GM12872 (cell line): ENCODE measurements at regions not wholly inside any gene's neighbourhood (a gene's known extent, or its start where the extent isn't known, plus 50 kb on each side); places are given as distances from the start of the nearest gene placed in this dataset.

Source experiments
- TF ChIP-seq, protein P1 (sequence below): IDR thresholded peaks from 3 replicates; pipeline ENCODE4 v1.5.1; 2011; ENCODE audit warnings: low read depth, mild to moderate bottlenecking, low read length, moderate library complexity; ENCODE audit not compliant: insufficient read depth

DNA sequence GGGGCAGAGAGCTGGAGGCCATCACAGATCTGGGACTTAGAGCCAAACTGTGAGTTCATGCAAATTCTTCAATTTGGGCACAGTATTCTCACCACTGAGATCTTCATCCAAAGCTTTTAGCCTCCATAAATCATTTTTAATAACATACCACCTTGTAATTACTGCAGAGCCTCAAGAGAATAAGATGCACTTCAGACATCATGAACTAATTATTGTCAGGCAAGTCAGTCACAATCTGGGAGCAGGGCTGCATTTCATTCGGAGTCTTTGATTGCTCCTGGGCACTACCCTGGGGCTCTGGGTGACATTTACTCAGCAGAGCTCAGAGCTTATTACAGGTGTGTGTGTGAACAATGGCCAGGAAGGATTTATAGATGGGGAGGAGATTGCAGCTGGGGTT, 623.7 kb downstream of the PTPRU start:
- TF ChIP-seq, protein P1, sequence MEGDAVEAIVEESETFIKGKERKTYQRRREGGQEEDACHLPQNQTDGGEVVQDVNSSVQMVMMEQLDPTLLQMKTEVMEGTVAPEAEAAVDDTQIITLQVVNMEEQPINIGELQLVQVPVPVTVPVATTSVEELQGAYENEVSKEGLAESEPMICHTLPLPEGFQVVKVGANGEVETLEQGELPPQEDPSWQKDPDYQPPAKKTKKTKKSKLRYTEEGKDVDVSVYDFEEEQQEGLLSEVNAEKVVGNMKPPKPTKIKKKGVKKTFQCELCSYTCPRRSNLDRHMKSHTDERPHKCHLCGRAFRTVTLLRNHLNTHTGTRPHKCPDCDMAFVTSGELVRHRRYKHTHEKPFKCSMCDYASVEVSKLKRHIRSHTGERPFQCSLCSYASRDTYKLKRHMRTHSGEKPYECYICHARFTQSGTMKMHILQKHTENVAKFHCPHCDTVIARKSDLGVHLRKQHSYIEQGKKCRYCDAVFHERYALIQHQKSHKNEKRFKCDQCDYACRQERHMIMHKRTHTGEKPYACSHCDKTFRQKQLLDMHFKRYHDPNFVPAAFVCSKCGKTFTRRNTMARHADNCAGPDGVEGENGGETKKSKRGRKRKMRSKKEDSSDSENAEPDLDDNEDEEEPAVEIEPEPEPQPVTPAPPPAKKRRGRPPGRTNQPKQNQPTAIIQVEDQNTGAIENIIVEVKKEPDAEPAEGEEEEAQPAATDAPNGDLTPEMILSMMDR, result no peak

DNA sequence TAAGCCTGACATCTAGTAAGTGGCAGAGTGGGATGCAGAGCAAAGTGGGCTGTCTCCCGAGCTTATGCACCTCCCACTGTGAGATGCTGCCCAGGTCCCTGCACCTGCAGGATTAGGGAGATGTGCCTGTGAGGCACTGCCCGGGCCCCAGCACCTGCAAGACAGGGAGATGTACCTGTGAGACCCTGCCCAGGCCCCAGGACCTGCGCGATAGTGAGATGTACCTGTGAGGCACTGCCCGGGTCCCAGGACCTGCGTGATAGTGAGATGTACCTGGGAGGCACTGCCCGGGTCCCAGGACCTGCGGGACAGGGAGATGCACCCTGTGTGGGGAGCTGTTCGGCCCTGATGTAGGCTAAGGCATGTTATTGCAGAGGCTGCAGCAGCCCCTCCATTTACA, 622.8 kb downstream of the PTPRU start:
- TF ChIP-seq, protein P1, result no peak

DNA sequence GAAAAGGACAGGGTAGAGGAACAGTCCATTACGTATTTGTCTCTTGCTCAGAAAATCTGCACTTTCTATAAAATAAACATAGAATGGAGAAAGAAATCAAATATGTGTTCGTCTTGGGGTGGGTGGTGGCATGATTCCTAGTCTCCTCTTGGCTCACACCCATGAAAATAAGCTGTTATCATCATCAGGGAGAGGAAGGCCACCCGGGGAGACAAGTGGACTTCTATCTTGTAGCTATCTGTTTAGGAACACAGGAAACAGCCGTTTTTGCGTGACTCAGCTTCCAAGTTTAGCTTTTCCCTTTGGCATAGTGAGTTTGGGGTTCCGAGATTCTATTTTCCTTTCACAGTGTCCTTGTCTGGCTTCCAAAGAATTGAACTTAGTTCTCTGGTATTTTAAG, 622.3 kb downstream of the PTPRU start:
- TF ChIP-seq, protein P1, result no peak

DNA sequence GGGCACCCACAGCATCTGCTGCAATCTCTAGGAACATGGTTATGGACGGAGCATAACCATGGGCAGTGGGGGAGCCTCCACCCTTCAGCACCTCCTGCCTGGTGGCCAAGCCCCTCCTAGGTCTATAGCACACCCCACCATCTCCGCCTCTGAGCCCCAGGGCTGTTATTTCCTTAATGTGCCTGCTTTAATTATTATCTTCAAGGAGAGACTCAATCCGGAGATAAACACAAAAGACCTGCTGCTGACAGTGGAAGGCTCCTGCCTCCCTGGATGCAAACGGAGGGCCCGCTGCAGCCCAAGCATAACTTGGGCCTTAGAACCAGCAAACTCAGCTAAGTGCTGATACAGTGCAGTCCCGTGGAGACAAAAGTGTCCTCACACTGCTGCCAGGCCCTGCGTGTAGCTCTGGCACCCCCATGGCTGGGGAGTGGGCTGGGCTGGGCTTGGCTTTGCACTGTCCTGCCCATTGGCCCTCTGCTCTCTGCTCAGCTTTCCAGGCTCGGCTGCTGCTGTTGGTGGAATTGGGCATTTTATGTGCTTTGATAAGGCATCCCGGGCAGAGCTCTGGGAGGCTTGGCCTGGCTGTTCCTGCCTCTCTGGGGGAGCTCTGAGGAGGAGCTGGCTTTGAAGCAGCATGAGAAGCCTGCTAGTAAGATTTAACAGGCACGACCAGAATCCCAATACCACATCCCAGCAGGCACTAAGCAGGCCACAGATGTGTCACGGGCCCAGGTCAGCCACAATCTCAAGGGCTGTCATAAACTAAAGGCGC, 620.2 kb downstream of the PTPRU start:
- TF ChIP-seq, protein P1, result no peak

DNA sequence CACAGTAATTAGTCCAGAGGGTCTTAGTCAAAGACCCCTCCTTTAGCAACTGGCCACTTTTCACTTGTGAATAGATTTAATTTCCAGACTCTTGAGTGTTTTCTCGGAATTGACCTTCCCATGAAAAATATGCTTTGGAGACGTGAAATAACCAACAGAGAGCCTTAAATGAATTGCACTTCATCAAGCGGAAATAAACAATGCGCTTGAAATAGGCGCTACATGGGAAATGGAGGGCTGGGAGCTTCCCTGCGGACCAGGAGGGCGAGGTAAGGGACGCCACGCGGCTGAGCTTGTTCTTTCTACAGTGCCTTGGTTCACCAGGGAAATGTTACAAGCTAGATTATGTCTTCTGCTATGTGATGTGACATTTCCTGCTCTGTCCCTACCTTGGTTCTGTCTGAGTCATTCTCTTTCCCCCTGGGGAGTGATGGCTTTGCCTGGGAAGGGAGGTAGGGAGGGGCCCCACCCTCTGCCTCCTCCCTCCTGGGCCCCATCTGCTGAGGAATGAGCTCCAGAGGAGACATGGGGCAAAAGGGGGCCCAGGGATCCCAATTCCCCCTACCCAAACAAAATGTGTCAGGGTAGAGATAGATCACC, 619.3 kb downstream of the PTPRU start:
- TF ChIP-seq, protein P1, result no peak

DNA sequence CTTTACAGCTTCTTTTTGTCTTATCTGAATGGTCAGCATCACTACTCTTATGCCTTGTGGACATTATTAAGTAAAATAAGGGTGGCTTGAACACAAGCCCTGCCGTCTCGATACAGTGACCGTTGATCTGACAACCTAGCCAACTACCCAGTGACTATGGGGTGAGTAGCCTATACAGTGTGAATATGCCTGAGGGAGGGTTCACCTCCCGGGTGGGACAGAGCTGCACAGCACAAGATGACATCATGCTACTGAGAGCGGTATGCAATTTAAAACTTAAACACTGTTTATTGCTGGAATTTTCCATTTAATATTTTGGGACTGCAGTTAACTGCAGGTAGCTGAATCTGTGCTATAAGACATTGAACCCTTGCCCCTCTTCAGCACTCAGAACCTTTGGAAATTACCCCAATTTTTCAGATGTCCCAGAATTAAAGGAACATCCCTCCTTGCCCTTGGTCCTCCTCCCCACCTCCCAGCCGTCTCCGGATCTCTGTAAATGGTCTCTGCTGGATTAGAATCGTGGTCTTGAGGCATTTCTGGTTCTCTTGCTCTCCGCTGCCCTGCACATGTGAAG, 618.5 kb downstream of the PTPRU start:
- TF ChIP-seq, protein P1, result no peak

DNA sequence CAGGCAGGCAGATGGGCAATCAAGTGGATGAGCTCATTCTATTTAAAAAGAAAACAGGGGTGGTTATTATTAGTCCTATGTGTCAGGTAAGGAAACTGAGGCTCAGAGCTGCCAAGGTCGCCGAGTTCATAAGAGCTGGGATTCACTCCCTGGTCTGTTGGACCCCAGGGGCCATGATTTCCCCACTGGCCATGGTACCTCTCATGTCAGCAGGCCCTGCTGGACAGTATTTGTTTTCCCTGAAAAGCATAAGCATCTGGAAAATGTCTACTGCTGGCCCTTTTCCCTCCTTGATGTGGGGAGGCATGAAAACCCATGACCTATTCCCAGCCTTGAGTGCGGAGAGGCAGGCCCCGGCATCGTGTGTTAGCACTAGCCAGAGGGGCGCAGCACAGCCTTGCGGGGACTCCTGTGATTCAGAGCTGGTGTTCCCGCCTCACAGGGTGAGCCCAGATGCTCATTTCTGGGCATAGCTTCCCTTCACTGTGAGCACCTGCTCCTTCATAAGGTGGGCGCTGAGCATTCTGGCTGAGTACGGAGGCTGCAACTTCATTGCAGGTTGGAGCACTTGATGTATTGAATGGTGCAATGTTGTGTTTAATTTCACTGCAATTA, 617.5 kb downstream of the PTPRU start:
- TF ChIP-seq, protein P1, result no peak
